Endothelial cell of umbilical vein (primary cell): ENCODE measurements at regions not wholly inside any gene's neighbourhood (a gene's known extent, or its start where the extent isn't known, plus 50 kb on each side); places are given as distances from the start of the nearest gene placed in this dataset.

Source experiments
- BruUV-seq: library from RNA; stranded (reverse); fragments of 400-500 nt; replicated peaks from 2 replicates; lab custom pipeline; 2021; lab: Mats Ljungman, UMichigan
- CTCF ChIA-PET: fragments of 300-600, 350-600 bp; sonication (Branson Sonifier 250); formaldehyde crosslinking; loops from one replicate; lab custom pipeline; 2021; ENCODE audit warnings: antibody characterized with exemption, inconsistent platforms; lab: Charles Lee
- POLR2A ChIA-PET: fragments of 300-600, 350-600 bp; sonication (Branson Sonifier 250); formaldehyde crosslinking; loops from one replicate; lab custom pipeline; 2021; ENCODE audit warnings: antibody characterized with exemption, inconsistent platforms; lab: Charles Lee
- DNase-seq: peaks from one replicate; pipeline ENCODE4 v3.0.0-alpha.2; 2011; ENCODE audit warnings: low read depth, low spot score
- FAIRE-seq: peaks from 2 replicates; lab custom pipeline; 2011; peaks lifted over from hg19 to GRCh38; lab: Jason Lieb, UNC
- H2AFZ ChIP-seq: 2 replicates; pipeline ENCODE4 v1.6.0; 2012; ENCODE audit warnings: low read depth, low read length, control low read depth, inconsistent platforms
- H3K27ac ChIP-seq: 2 replicates; pipeline ENCODE4 v1.5.1; 2011; ENCODE audit warnings: low read depth, mild to moderate bottlenecking, control low read depth, low read length, moderate library complexity; ENCODE audit not compliant: insufficient read depth
- H3K27me3 ChIP-seq, 2 experiments: 2 replicates each; pipeline versions ENCODE4 v1.6.0 to v1.6.1; 2011; ENCODE audit warnings: low read length in 2 of 2, mixed read lengths in 1 of 2; ENCODE audit not compliant: control insufficient read depth in 2 of 2, insufficient read depth in 2 of 2
- H3K36me3 ChIP-seq, 2 experiments: 2 replicates in 1 of 2; 3 replicates in 1 of 2; pipeline ENCODE4 v1.5.1; 2011; ENCODE audit warnings: low read length in 2 of 2, mild to moderate bottlenecking in 1 of 2, moderate library complexity in 1 of 2; ENCODE audit not compliant: control insufficient read depth in 2 of 2, insufficient read depth in 2 of 2; ENCODE audit errors: extremely low read depth in 1 of 2
- H3K4me1 ChIP-seq: 3 replicates; pipeline ENCODE4 v1.5.1; 2011; ENCODE audit warnings: mild to moderate bottlenecking, low read length; ENCODE audit not compliant: control insufficient read depth, insufficient read depth; ENCODE audit errors: extremely low read depth
- H3K4me2 ChIP-seq: 2 replicates; pipeline ENCODE4 v1.6.1; 2011; ENCODE audit warnings: low read length, control low read depth, mixed read lengths; ENCODE audit not compliant: insufficient read depth
- H3K4me3 ChIP-seq, 3 experiments: fragments of 200-600 bp in 1 of 3; sonication (generic), shearing (Covaris generic) in 1 of 3; replicated peaks in 1 of 3; 2 replicates each; pipeline ENCODE4 v1.5.1; 2011 to 2016; ENCODE audit warnings: control low read depth in 3 of 3, low read length in 3 of 3, mild to moderate bottlenecking in 2 of 3, inconsistent platforms in 1 of 3, low read depth in 1 of 3, moderate library complexity in 1 of 3; ENCODE audit not compliant: insufficient read depth in 1 of 3
- H3K79me2 ChIP-seq: 2 replicates; pipeline ENCODE4 v1.6.0; 2012; ENCODE audit warnings: low read length, inconsistent platforms; ENCODE audit not compliant: control insufficient read depth, insufficient read depth
- H3K9ac ChIP-seq: replicated peaks from 2 replicates; pipeline ENCODE3; 2011; ENCODE audit warnings: low read length, control low read depth; ENCODE audit not compliant: insufficient read depth; ENCODE audit errors: extremely low read depth
- H3K9me1 ChIP-seq: replicated peaks from 3 replicates; pipeline ENCODE4 v1.6.0; 2011; ENCODE audit warnings: mild to moderate bottlenecking, low read length; ENCODE audit not compliant: control insufficient read depth, insufficient read depth; ENCODE audit errors: extremely low read depth
- H3K9me3 ChIP-seq: replicated peaks from 2 replicates; pipeline ENCODE4 v1.5.1; 2012; ENCODE audit warnings: low read length, inconsistent platforms; ENCODE audit not compliant: control insufficient read depth, insufficient read depth
- H4K20me1 ChIP-seq: replicated peaks from 2 replicates; pipeline ENCODE3; 2011; ENCODE audit warnings: mild to moderate bottlenecking, low read length; ENCODE audit not compliant: control insufficient read depth, insufficient read depth; ENCODE audit errors: extremely low read depth
- EZH2 ChIP-seq: IDR thresholded peaks from 2 replicates; pipeline ENCODE4 v1.6.1; 2012; ENCODE audit warnings: borderline replicate concordance, low read depth, mild to moderate bottlenecking, moderate library complexity, low read length, inconsistent platforms; ENCODE audit not compliant: severe bottlenecking
- FOS ChIP-seq: IDR thresholded peaks from 2 replicates; pipeline ENCODE4 v1.6.1; 2011; ENCODE audit warnings: mild to moderate bottlenecking, low read length, moderate library complexity, borderline replicate concordance; ENCODE audit not compliant: insufficient read depth
- GATA2 ChIP-seq: IDR thresholded peaks from 2 replicates; pipeline ENCODE4 v1.7.0; 2011; ENCODE audit warnings: low read depth, mild to moderate bottlenecking, moderate library complexity, mixed read lengths, low read length; ENCODE audit not compliant: insufficient read length, insufficient read depth
- JUN ChIP-seq: IDR thresholded peaks from 2 replicates; pipeline ENCODE4 v1.6.1; 2011; ENCODE audit warnings: borderline replicate concordance, low read depth; ENCODE audit not compliant: insufficient read length, insufficient read depth
- MYC ChIP-seq: IDR thresholded peaks from one replicate; pipeline ENCODE4 v1.6.1; 2011; ENCODE audit warnings: mild to moderate bottlenecking, low read depth, low read length
- POLR2A ChIP-seq: IDR thresholded peaks from 2 replicates; pipeline ENCODE4 v1.6.1; 2012; ENCODE audit warnings: low read depth, mild to moderate bottlenecking, control low read depth, low read length
- POLR2AphosphoS5 ChIP-seq: IDR thresholded peaks from 2 replicates; pipeline ENCODE4 v1.6.1; 2012; ENCODE audit warnings: low read depth, mild to moderate bottlenecking, control low read depth, low read length, moderate library complexity; ENCODE audit not compliant: insufficient read depth
- dilution Hi-C: fragments of 300-500 bp; cut with MboI; formaldehyde crosslinking; loops from one replicate; pipeline ENCODE4 v1.15.0; 2019; ENCODE audit warnings: low sequenced_read_pairs; ENCODE audit not compliant: extremely low pct_ligation_motif_present
- intact Hi-C: fragments of 100-400 bp; cut with micrococcal nuclease; formaldehyde crosslinking; loops from one replicate; pipeline ENCODE4 v1.10.0; 2022
- TF ChIP-seq, protein P1 (sequence below): IDR thresholded peaks from 2 replicates; pipeline ENCODE4 v1.6.1; 2011; ENCODE audit not compliant: insufficient read depth, insufficient read length
- TF ChIP-seq, protein P2 (sequence below), 2 donors: IDR thresholded peaks; 1 replicate in 1 of 2; 2 replicates in 1 of 2; pipeline ENCODE4 v1.5.1; 2011; ENCODE audit warnings: low read length in 2 of 2, mild to moderate bottlenecking in 2 of 2, moderate library complexity in 2 of 2, control low read depth in 1 of 2, inconsistent platforms in 1 of 2, low read depth in 1 of 2; ENCODE audit not compliant: insufficient read depth in 1 of 2; ENCODE audit errors: extremely low read depth in 1 of 2

DNA sequence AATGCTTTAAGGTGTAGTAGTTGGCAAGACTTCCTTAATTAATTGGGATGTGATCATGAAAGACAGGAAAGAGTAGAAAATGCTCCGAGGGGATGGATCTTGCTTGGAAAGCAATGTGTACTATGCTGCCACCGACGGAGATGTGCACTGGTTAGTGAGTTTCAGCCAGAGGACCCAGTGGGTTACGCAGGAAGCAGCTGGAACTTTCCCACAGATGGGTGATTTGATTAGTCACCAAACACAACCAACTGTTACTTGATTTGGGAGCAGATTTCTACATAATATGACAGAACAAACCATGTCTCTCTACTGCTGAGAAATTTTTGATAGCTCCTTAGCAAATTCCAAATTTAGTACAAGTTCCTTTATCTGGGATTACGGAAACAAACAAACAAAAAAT lies 245.4 kb upstream of the MCTP2 start:
- TF ChIP-seq, protein P1, sequence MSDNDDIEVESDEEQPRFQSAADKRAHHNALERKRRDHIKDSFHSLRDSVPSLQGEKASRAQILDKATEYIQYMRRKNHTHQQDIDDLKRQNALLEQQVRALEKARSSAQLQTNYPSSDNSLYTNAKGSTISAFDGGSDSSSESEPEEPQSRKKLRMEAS, result no peak
- no peak for TF ChIP-seq GATA2
- no peak for TF ChIP-seq POLR2AphosphoS5
- TF ChIP-seq, protein P2, sequence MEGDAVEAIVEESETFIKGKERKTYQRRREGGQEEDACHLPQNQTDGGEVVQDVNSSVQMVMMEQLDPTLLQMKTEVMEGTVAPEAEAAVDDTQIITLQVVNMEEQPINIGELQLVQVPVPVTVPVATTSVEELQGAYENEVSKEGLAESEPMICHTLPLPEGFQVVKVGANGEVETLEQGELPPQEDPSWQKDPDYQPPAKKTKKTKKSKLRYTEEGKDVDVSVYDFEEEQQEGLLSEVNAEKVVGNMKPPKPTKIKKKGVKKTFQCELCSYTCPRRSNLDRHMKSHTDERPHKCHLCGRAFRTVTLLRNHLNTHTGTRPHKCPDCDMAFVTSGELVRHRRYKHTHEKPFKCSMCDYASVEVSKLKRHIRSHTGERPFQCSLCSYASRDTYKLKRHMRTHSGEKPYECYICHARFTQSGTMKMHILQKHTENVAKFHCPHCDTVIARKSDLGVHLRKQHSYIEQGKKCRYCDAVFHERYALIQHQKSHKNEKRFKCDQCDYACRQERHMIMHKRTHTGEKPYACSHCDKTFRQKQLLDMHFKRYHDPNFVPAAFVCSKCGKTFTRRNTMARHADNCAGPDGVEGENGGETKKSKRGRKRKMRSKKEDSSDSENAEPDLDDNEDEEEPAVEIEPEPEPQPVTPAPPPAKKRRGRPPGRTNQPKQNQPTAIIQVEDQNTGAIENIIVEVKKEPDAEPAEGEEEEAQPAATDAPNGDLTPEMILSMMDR (IDR thresholded peaks at IDR 0.05; ENCODE audit: extremely low read depth in 1 of 2, insufficient read depth in 1 of 2, low read depth in 1 of 2, low read length in 2 of 2), result no peak
- no peak for TF ChIP-seq MYC
- no peak for TF ChIP-seq JUN
- TF ChIP-seq EZH2, result no peak
- no peak for TF ChIP-seq POLR2A
- TF ChIP-seq FOS, result no peak
- intact Hi-C loops (no loop called here), dilution Hi-C loops (no loop called here)
- H3K4me1 ChIP-seq, result no peaks in the 10 kb centered on the region
- H3K27ac ChIP-seq, result no peak overlapping the region
- no TSS peak for BruUV-seq
- no peaks in the 10 kb centered on the region for H3K9me1 ChIP-seq
- H3K79me2 ChIP-seq, result no peaks in the 10 kb centered on the region
- H3K36me3 ChIP-seq, result no peaks in the 10 kb centered on the region
- no peak overlapping the region for H2AFZ ChIP-seq
- H3K4me2 ChIP-seq, result no peak overlapping the region
- ChIA-PET CTCF (no interaction called here), POLR2A (no interaction called here)
- no peaks in the 10 kb centered on the region for H4K20me1 ChIP-seq
- no peaks in the 10 kb centered on the region for H3K27me3 ChIP-seq
- peaks cover 2% of the 10 kb centered on the region for H3K9me3 ChIP-seq
- FAIRE-seq (no peak), DNase-seq (no peak)
- no peak overlapping the region for H3K4me3 ChIP-seq
- H3K9ac ChIP-seq, result no peak overlapping the region
